Skeletal muscle satellite cell (primary cell): ENCODE measurements at regions not wholly inside any gene's neighbourhood (a gene's known extent, or its start where the extent isn't known, plus 50 kb on each side); places are given as distances from the start of the nearest gene placed in this dataset.
"Not testable (repeated sequence)": the region's sequence is repeated elsewhere in the genome, so short reads cannot be mapped to it uniquely, and the experiment has no call there.

Source experiments
- H3K27me3 ChIP-seq: 2 replicates; pipeline ENCODE4 v1.7.0; 2013; ENCODE audit warnings: low read length; ENCODE audit not compliant: control insufficient read depth, insufficient read depth
- H3K36me3 ChIP-seq: 2 replicates; pipeline ENCODE4 v1.7.0; 2013; ENCODE audit warnings: mild to moderate bottlenecking, control low read depth, low read length; ENCODE audit not compliant: insufficient read depth
- H3K4me1 ChIP-seq: 2 replicates; pipeline ENCODE4 v1.7.0; 2013; ENCODE audit warnings: low read length; ENCODE audit not compliant: control insufficient read depth, insufficient read depth
- H3K4me2 ChIP-seq: 2 replicates; pipeline ENCODE4 v1.7.0; 2013; ENCODE audit warnings: mild to moderate bottlenecking, low read length
- H3K4me3 ChIP-seq: 2 replicates; pipeline ENCODE4 v1.7.0; 2013; ENCODE audit warnings: low read length
- H3K9ac ChIP-seq: 2 replicates; pipeline ENCODE4 v1.7.0; 2013; ENCODE audit warnings: mild to moderate bottlenecking, low read depth, low read length, moderate library complexity
- H3K9me3 ChIP-seq: replicated peaks from 2 replicates; pipeline ENCODE4 v1.7.0; 2013; ENCODE audit warnings: mild to moderate bottlenecking, control low read depth, low read length

- not testable (repeated sequence) for H3K27me3 ChIP-seq, H3K4me3 ChIP-seq
Observed at GRCh38 chr2:87640961-87641563, 106.8 kb upstream of the PLGLB2 start.

GRCh38 chr2:87643165-87643564 lies 104.7 kb upstream of the PLGLB2 start:
- not testable (repeated sequence) for H3K4me1 ChIP-seq, H3K4me3 ChIP-seq, H3K9ac ChIP-seq, H3K4me2 ChIP-seq, H3K36me3 ChIP-seq, H3K27me3 ChIP-seq, H3K9me3 ChIP-seq

More at GRCh38 chr2:87640961-87641563, 106.8 kb upstream of the PLGLB2 start:
- not testable (repeated sequence) for H3K4me2 ChIP-seq, H3K4me1 ChIP-seq, H3K36me3 ChIP-seq, H3K9me3 ChIP-seq, H3K9ac ChIP-seq

GRCh38 chr2:87647737-87648498 lies 100.0 kb upstream of the PLGLB2 start:
- H3K36me3 ChIP-seq, H3K27me3 ChIP-seq, H3K4me1 ChIP-seq, H3K9me3 ChIP-seq, H3K4me2 ChIP-seq, H3K4me3 ChIP-seq, H3K9ac ChIP-seq: not testable (repeated sequence)

- H3K9me3 ChIP-seq, H3K4me1 ChIP-seq, H3K27me3 ChIP-seq, H3K4me3 ChIP-seq, H3K36me3 ChIP-seq, H3K4me2 ChIP-seq, H3K9ac ChIP-seq: not testable (repeated sequence)
Observed at GRCh38 chr2:87648815-87649214, 99.1 kb upstream of the PLGLB2 start.

- not testable (repeated sequence) for H3K4me2 ChIP-seq, H3K36me3 ChIP-seq, H3K9ac ChIP-seq, H3K4me1 ChIP-seq, H3K27me3 ChIP-seq, H3K4me3 ChIP-seq, H3K9me3 ChIP-seq
Observed at GRCh38 chr2:87649871-87650270, 98.0 kb upstream of the PLGLB2 start.

GRCh38 chr2:87650837-87651236 lies 97.0 kb upstream of the PLGLB2 start:
- H3K36me3 ChIP-seq, H3K4me1 ChIP-seq, H3K27me3 ChIP-seq, H3K9ac ChIP-seq, H3K4me2 ChIP-seq, H3K9me3 ChIP-seq, H3K4me3 ChIP-seq: not testable (repeated sequence)

- not testable (repeated sequence) for H3K4me3 ChIP-seq, H3K27me3 ChIP-seq, H3K9ac ChIP-seq, H3K4me1 ChIP-seq, H3K36me3 ChIP-seq, H3K4me2 ChIP-seq, H3K9me3 ChIP-seq
Observed at GRCh38 chr2:87651589-87651988, 96.3 kb upstream of the PLGLB2 start.

- not testable (repeated sequence) for H3K4me2 ChIP-seq, H3K27me3 ChIP-seq, H3K36me3 ChIP-seq, H3K4me1 ChIP-seq, H3K4me3 ChIP-seq, H3K9me3 ChIP-seq, H3K9ac ChIP-seq
Observed at GRCh38 chr2:87653373-87653772, 94.5 kb upstream of the PLGLB2 start.

- not testable (repeated sequence) for H3K4me1 ChIP-seq, H3K9me3 ChIP-seq, H3K9ac ChIP-seq, H3K4me2 ChIP-seq, H3K27me3 ChIP-seq, H3K36me3 ChIP-seq, H3K4me3 ChIP-seq
Observed at GRCh38 chr2:87654136-87654814, 93.6 kb upstream of the PLGLB2 start.

- not testable (repeated sequence) for H3K9me3 ChIP-seq, H3K4me1 ChIP-seq, H3K36me3 ChIP-seq, H3K4me3 ChIP-seq, H3K9ac ChIP-seq, H3K27me3 ChIP-seq, H3K4me2 ChIP-seq
Observed at GRCh38 chr2:87657915-87658314, 90.0 kb upstream of the PLGLB2 start.

- not testable (repeated sequence) for H3K9ac ChIP-seq, H3K36me3 ChIP-seq, H3K4me2 ChIP-seq, H3K27me3 ChIP-seq, H3K4me1 ChIP-seq, H3K4me3 ChIP-seq, H3K9me3 ChIP-seq
Observed at GRCh38 chr2:87658357-87658756, 89.5 kb upstream of the PLGLB2 start.

GRCh38 chr2:87658976-87659375 lies 88.9 kb upstream of the PLGLB2 start:
- H3K9me3 ChIP-seq, H3K36me3 ChIP-seq, H3K4me2 ChIP-seq, H3K27me3 ChIP-seq, H3K9ac ChIP-seq, H3K4me3 ChIP-seq, H3K4me1 ChIP-seq: not testable (repeated sequence)
